PFSK-1 (cell line): ENCODE measurements at regions not wholly inside any gene's neighbourhood (a gene's known extent, or its start where the extent isn't known, plus 50 kb on each side); places are given as distances from the start of the nearest gene placed in this dataset.

ENCODE experiments used
- POLR2AphosphoS5 ChIP-seq: IDR thresholded peaks from 2 replicates; pipeline ENCODE4 v1.6.1; 2012; ENCODE audit warnings: low read depth, mild to moderate bottlenecking, control low read depth, low read length, moderate library complexity
- REST ChIP-seq, 2 experiments: IDR thresholded peaks; 2 replicates each; pipeline versions ENCODE4 v1.6.1 to v1.8.0; 2011 to 2012; ENCODE audit warnings: low read depth in 2 of 2, low read length in 2 of 2, control low read depth in 1 of 2, inconsistent platforms in 1 of 2, mild to moderate bottlenecking in 1 of 2, moderate library complexity in 1 of 2; ENCODE audit not compliant: insufficient read depth in 1 of 2

- TF ChIP-seq POLR2AphosphoS5 (no peak), REST (IDR thresholded peaks at IDR 0.05; ENCODE audit: insufficient read depth in 1 of 2, low read depth in 2 of 2, low read length in 2 of 2) (no peak)
Measured at GRCh38 chrX:39948582-39948981, 149.2 kb downstream of the BCOR start.
